ENCODE measurements at regions not wholly inside any gene's neighbourhood (a gene's known extent, or its start where the extent isn't known, plus 50 kb on each side); places are given as distances from the start of the nearest gene placed in this dataset.

DNA sequence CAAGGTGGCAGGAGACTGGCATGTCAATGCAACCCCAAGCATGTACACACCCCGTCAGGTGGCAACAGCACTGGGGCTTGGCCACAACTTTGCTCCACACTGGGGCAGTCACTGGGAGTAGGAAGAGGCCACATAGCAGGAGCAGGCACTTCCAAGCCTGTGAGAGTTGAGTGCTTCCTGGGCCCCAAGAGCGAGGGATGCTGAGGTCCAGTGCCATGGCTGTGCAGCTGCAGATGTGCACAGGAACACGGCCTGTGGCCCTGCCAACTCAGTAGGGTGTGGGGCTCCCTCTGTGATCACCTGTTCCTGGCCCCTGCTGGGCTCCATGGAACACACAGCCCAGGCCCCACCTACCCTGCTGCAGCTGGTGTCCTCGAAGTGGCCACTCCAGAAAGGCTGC lies 932.8 kb upstream of the SORCS1 start:
- TF ChIP-seq, protein P1, sequence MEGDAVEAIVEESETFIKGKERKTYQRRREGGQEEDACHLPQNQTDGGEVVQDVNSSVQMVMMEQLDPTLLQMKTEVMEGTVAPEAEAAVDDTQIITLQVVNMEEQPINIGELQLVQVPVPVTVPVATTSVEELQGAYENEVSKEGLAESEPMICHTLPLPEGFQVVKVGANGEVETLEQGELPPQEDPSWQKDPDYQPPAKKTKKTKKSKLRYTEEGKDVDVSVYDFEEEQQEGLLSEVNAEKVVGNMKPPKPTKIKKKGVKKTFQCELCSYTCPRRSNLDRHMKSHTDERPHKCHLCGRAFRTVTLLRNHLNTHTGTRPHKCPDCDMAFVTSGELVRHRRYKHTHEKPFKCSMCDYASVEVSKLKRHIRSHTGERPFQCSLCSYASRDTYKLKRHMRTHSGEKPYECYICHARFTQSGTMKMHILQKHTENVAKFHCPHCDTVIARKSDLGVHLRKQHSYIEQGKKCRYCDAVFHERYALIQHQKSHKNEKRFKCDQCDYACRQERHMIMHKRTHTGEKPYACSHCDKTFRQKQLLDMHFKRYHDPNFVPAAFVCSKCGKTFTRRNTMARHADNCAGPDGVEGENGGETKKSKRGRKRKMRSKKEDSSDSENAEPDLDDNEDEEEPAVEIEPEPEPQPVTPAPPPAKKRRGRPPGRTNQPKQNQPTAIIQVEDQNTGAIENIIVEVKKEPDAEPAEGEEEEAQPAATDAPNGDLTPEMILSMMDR (IDR thresholded peaks at IDR 0.05): no peak
- no peak for TF ChIP-seq POLR2A (IDR thresholded peaks at IDR 0.05)

Measured in upper lobe of left lung (tissue), 4 donors.